Transverse colon (tissue), 3 donors: ENCODE measurements at regions not wholly inside any gene's neighbourhood (a gene's known extent, or its start where the extent isn't known, plus 50 kb on each side); places are given as distances from the start of the nearest gene placed in this dataset.
"Not testable (repeated sequence)": the region's sequence is repeated elsewhere in the genome, so short reads cannot be mapped to it uniquely, and the experiment has no call there.

ENCODE experiments used
- CTCF ChIP-seq, 5 experiments: fragments of 200-600 bp in 3 of 5; fragments of 450-650 bp in 2 of 5; sonication (generic) in 3 of 5; IDR thresholded peaks; 1 replicate in 2 of 5; 2 replicates in 3 of 5; pipeline ENCODE4 v1.5.1; 2016 to 2017; ENCODE audit warnings: antibody characterized with exemption in 5 of 5, inconsistent platforms in 3 of 5, mild to moderate bottlenecking in 2 of 5, moderate library complexity in 1 of 5
- POLR2A ChIP-seq: fragments of 450-650 bp; IDR thresholded peaks from one replicate; pipeline ENCODE4 v1.6.1; 2016; ENCODE audit warnings: antibody characterized with exemption, mild to moderate bottlenecking, moderate library complexity

DNA sequence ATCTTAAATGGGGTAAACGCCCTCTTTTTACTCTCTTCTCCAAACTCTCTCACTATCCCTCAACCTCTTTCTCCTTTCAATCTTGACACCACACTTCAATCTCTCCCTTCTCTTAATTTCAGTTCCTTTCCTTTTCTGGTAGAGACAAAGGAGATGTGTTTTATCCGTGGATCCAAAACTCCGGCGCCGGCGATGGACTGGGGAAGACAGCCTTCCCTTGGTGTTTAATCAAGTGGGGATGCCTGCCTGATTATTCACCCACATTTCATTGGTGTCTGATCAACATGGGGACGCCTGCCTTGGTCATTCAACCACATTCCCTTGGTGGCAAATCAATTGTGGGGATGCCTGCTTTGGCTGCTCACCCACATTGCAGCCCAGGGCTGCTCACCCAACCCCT is 205.3 kb upstream of the FKBP1C start:
- not testable (repeated sequence) for TF ChIP-seq POLR2A; CTCF (IDR thresholded peaks at IDR 0.05)
